Osteoblast (primary cell): ENCODE measurements at regions not wholly inside any gene's neighbourhood (a gene's known extent, or its start where the extent isn't known, plus 50 kb on each side); places are given as distances from the start of the nearest gene placed in this dataset.
A peak's percentile ranks its signal among the peaks of the same experiment; 100 is the strongest.

ENCODE experiments used
- DNase-seq: peaks from one replicate; pipeline ENCODE4 v3.0.0; 2011; ENCODE audit warnings: low spot score, mixed read lengths; ENCODE audit not compliant: insufficient read length; ENCODE audit errors: missing footprints
- H2AFZ ChIP-seq: 2 replicates; pipeline ENCODE4 v1.6.0; 2011; ENCODE audit warnings: mild to moderate bottlenecking, low read length
- H3K27ac ChIP-seq: 2 replicates; pipeline ENCODE4 v1.5.1; 2011; ENCODE audit warnings: mild to moderate bottlenecking, low read depth, low read length, moderate library complexity
- H3K27me3 ChIP-seq: 2 replicates; pipeline ENCODE4 v1.6.0; 2012; ENCODE audit warnings: mild to moderate bottlenecking, control low read depth, inconsistent platforms, low read length, moderate library complexity; ENCODE audit not compliant: insufficient read depth
- H3K36me3 ChIP-seq: 2 replicates; pipeline ENCODE4 v1.5.1; 2011; ENCODE audit warnings: mild to moderate bottlenecking, low read length, control low read depth, moderate library complexity; ENCODE audit not compliant: insufficient read depth
- H3K4me1 ChIP-seq: 2 replicates; pipeline ENCODE4 v1.5.1; 2011; ENCODE audit warnings: mild to moderate bottlenecking, low read length, control low read depth, moderate library complexity; ENCODE audit not compliant: insufficient read depth
- H3K4me2 ChIP-seq: 2 replicates; pipeline ENCODE4 v1.6.0; 2011; ENCODE audit warnings: mild to moderate bottlenecking, low read length; ENCODE audit not compliant: insufficient read depth
- H3K4me3 ChIP-seq: fragments of 200-600 bp; sonication (generic); 3 replicates; pipeline ENCODE4 v1.5.1; 2012; ENCODE audit warnings: mild to moderate bottlenecking, low read length, inconsistent platforms; ENCODE audit not compliant: insufficient read depth
- H3K79me2 ChIP-seq: 2 replicates; pipeline ENCODE4 v1.6.0; 2012; ENCODE audit warnings: mild to moderate bottlenecking, low read length, control low read depth, inconsistent platforms; ENCODE audit not compliant: insufficient read depth
- H3K9me3 ChIP-seq: 2 replicates; pipeline ENCODE4 v1.5.1; 2011; ENCODE audit warnings: low read depth, low read length, control low read depth
- H4K20me1 ChIP-seq: 2 replicates; pipeline ENCODE4 v1.6.0; 2012; ENCODE audit warnings: mild to moderate bottlenecking, low read length, control low read depth; ENCODE audit not compliant: insufficient read depth
- TF ChIP-seq, protein P1 (sequence below): IDR thresholded peaks from 2 replicates; pipeline ENCODE4 v1.5.1; 2011; ENCODE audit warnings: mild to moderate bottlenecking, low read depth, low read length, moderate library complexity; ENCODE audit errors: extremely low read depth

DNA sequence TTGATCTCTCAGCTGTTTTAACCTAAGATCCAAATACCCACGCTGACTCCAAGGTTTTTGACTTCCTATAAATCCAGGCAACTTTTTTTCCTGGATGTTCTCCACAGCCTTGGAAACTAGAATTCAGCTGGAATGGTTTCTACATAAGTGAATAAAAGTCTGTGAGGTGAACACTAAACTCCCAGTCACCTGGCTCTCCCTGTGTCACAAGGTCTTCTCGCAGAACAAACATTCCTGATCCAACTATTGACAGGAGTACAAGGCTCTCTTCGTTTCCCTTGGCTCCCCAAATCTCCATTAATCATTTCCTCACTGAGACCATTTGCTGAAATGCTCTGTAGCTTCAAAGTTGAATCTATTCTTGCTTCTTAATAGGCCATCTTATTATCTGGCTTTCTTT is 265.7 kb downstream of the ADGRG6 start:
- DNase-seq, result no peak
- H3K27me3 ChIP-seq, result no peaks in the 10 kb centered on the region
- no peak overlapping the region for H2AFZ ChIP-seq
- H3K27ac ChIP-seq, result no peak overlapping the region
- H3K4me2 ChIP-seq, result no peak overlapping the region
- H3K79me2 ChIP-seq, result no peaks in the 10 kb centered on the region
- no peaks in the 10 kb centered on the region for H3K36me3 ChIP-seq
- H3K4me1 ChIP-seq, result peaks cover 17% of the 10 kb centered on the region
- H4K20me1 ChIP-seq, result no peaks in the 10 kb centered on the region
- H3K9me3 ChIP-seq, result no peaks in the 10 kb centered on the region
- TF ChIP-seq, protein P1, sequence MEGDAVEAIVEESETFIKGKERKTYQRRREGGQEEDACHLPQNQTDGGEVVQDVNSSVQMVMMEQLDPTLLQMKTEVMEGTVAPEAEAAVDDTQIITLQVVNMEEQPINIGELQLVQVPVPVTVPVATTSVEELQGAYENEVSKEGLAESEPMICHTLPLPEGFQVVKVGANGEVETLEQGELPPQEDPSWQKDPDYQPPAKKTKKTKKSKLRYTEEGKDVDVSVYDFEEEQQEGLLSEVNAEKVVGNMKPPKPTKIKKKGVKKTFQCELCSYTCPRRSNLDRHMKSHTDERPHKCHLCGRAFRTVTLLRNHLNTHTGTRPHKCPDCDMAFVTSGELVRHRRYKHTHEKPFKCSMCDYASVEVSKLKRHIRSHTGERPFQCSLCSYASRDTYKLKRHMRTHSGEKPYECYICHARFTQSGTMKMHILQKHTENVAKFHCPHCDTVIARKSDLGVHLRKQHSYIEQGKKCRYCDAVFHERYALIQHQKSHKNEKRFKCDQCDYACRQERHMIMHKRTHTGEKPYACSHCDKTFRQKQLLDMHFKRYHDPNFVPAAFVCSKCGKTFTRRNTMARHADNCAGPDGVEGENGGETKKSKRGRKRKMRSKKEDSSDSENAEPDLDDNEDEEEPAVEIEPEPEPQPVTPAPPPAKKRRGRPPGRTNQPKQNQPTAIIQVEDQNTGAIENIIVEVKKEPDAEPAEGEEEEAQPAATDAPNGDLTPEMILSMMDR, result no peak
- no peak overlapping the region for H3K4me3 ChIP-seq

DNA sequence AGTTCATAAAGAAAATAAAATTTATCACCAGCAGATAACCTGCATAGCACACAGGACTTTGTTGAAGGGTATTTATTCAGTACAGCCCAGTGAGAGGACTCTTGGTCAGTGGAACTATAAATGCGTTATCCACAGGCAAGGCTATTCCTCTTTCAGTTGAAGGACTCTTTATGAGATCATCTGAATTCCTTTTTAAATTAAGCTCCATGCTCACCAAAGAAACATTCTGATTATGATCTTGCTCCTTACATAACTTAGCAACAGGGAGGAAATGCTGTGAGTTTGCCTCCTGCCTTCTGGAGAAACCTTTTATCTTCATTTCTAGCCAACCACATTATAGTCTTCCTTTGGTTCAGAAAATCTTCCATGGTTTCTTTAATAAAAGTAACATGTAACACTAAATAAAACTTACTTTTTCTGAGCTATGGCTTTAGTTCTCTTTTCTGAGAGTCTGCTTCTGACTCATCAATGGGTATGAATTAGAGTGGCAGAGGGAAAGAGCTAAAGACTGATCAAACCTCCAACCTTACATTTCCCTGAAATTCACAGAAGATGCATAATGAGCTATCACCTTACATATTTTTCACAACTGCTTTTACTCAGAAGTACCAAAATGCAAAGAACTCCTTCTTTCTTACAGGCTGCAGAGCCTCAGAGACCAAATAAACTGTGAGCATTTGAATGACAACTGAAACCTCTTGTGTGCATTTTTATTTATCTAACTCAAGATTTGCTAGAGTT is 267.2 kb downstream of the ADGRG6 start:
- DNase-seq, result peak; percentile 76
- Histone ChIP-seq H3K27ac (peak overlapping the region; percentile 65), H3K9me3 (no peaks in the 10 kb centered on the region), H2AFZ (peak overlapping the region; percentile 52), H3K36me3 (no peaks in the 10 kb centered on the region), H4K20me1 (no peaks in the 10 kb centered on the region), H3K27me3 (no peaks in the 10 kb centered on the region), H3K4me3 (no peak overlapping the region), H3K79me2 (no peaks in the 10 kb centered on the region), H3K4me2 (peak overlapping the region; percentile 36), H3K4me1 (peaks cover 17% of the 10 kb centered on the region)
- TF ChIP-seq, protein P1, result no peak

DNA sequence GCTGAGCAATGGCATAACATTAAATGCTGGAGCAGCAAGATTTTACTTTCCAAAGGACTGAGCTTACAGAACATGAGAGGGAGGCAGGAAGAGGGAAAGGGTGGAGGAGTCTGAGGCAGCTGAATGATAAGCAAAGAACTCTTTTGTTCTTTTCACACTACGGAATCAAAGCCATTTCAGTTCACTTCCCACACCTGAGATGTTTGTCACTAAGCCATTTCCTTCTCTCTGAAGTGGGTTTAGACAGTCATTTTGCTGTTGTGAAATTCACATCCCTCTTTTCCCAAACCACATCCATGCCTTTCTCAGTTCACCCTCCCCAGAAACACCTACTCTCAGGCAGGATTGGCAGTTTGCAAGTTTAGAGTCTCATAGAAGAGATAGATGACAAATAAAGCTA is 267.9 kb downstream of the ADGRG6 start:
- H3K27me3 ChIP-seq, result no peaks in the 10 kb centered on the region
- TF ChIP-seq, protein P1, result no peak
- peak overlapping the region; percentile 65 for H3K27ac ChIP-seq
- DNase-seq, result no peak
- no peaks in the 10 kb centered on the region for H3K79me2 ChIP-seq
- peaks cover 17% of the 10 kb centered on the region for H3K4me1 ChIP-seq
- no peaks in the 10 kb centered on the region for H3K36me3 ChIP-seq
- peak overlapping the region; percentile 36 for H3K4me2 ChIP-seq
- H3K4me3 ChIP-seq, result no peak overlapping the region
- no peaks in the 10 kb centered on the region for H4K20me1 ChIP-seq
- peak overlapping the region; percentile 52 for H2AFZ ChIP-seq
- H3K9me3 ChIP-seq, result no peaks in the 10 kb centered on the region

DNA sequence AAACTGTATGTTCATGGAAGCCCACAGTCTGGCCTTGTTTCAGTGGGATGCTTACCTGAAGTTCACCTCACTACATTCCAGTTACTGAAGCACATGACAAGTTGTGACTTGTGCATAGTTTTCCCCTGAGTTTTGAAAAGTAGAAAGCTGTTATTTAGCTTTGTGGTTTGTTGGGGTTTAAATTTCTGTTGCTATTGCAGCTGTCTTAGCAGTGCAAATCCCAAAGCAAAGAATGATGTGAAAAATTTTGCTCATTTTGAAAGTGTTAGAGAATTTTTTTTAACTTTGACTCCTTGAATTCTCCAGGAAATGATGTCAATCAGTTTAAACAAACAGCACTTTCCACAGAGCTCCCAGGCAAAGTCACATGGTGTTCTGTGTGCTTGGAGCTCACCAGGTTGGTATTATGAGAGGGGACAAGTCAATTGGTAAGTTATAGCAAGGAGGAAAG is 268.4 kb downstream of the ADGRG6 start:
- Histone ChIP-seq H3K4me1 (peaks cover 17% of the 10 kb centered on the region), H3K36me3 (no peaks in the 10 kb centered on the region), H3K4me3 (no peak overlapping the region), H2AFZ (no peak overlapping the region), H3K27me3 (no peaks in the 10 kb centered on the region), H3K79me2 (no peaks in the 10 kb centered on the region), H4K20me1 (no peaks in the 10 kb centered on the region), H3K27ac (peak overlapping the region; percentile 65), H3K4me2 (no peak overlapping the region), H3K9me3 (no peaks in the 10 kb centered on the region)
- DNase-seq, result no peak
- TF ChIP-seq, protein P1, result no peak
